HEK293 (cell line): ENCODE measurements at regions not wholly inside any gene's neighbourhood (a gene's known extent, or its start where the extent isn't known, plus 50 kb on each side); places are given as distances from the start of the nearest gene placed in this dataset.

Experiments used
- CTCF ChIA-PET: fragments of 350-600 bp; formaldehyde crosslinking; extraction: SDS; loops from one replicate; lab custom pipeline; 2021; ENCODE audit warnings: antibody characterized with exemption; lab: Yijun Ruan, JAX
- POLR2A ChIA-PET: fragments of 300-600 bp; formaldehyde crosslinking; extraction: SDS; loops from one replicate; lab custom pipeline; 2020; ENCODE audit warnings: antibody characterized with exemption, inconsistent platforms; lab: Yijun Ruan, JAX
- H3K27ac ChIP-seq: fragments of 200-500 bp; sonication (Bioruptor generic); 2 replicates; pipeline ENCODE4 v1.5.1; 2014; ENCODE audit warnings: low read depth, low read length, control low read depth, inconsistent platforms; ENCODE audit errors: extremely low read depth
- H3K36me3 ChIP-seq, 2 experiments: fragments of 200-500 bp in 1 of 2; sonication (Bioruptor generic) in 1 of 2; 1 replicate in 1 of 2; 2 replicates in 1 of 2; pipeline ENCODE4 v1.5.1; 2014 to 2017; ENCODE audit warnings: inconsistent platforms in 2 of 2, low read length in 2 of 2; ENCODE audit not compliant: control insufficient read depth in 2 of 2, insufficient read depth in 1 of 2
- H3K4me1 ChIP-seq: fragments of 200-500 bp; sonication (Bioruptor generic); 2 replicates; pipeline ENCODE4 v1.5.1; 2014; ENCODE audit warnings: mild to moderate bottlenecking, low read length, inconsistent platforms; ENCODE audit not compliant: control insufficient read depth, insufficient read depth
- H3K4me3 ChIP-seq: 2 replicates; pipeline ENCODE4 v1.5.1; 2011; ENCODE audit warnings: low read depth, mild to moderate bottlenecking, control low read depth, low read length, moderate library complexity
- H3K9me3 ChIP-seq: fragments of 200-500 bp; sonication (Bioruptor generic); 2 replicates; pipeline ENCODE4 v1.5.1; 2014; ENCODE audit warnings: low read depth, low read length, inconsistent platforms; ENCODE audit not compliant: control insufficient read depth, insufficient read depth
- EGR2 ChIP-seq: fragments of 450-650 bp; formaldehyde crosslinking; IDR thresholded peaks from 2 replicates; pipeline ENCODE4 v1.5.1; 2016; ENCODE audit warnings: low read depth, missing biosample characterization, missing genetic modification characterization
- HOXD13 ChIP-seq: sonication (generic); formaldehyde crosslinking; IDR thresholded peaks from 2 replicates; pipeline ENCODE4 v1.8.0; 2022; ENCODE audit warnings: missing genetic modification reagents, borderline replicate concordance
- KLF8 ChIP-seq: fragments of 450-650 bp; formaldehyde crosslinking; IDR thresholded peaks from 2 replicates; pipeline ENCODE4 v1.5.1; 2016; ENCODE audit warnings: missing biosample characterization, missing genetic modification characterization
- PATZ1 ChIP-seq: fragments of 450-650 bp; formaldehyde crosslinking; IDR thresholded peaks from 2 replicates; pipeline ENCODE4 v1.5.1; 2016; ENCODE audit warnings: missing biosample characterization, missing genetic modification characterization
- SALL2 ChIP-seq: fragments of 450-650 bp; formaldehyde crosslinking; IDR thresholded peaks from 2 replicates; pipeline ENCODE4 v1.5.0; 2017; ENCODE audit warnings: missing biosample characterization, mild to moderate bottlenecking, missing genetic modification characterization, borderline replicate concordance
- SETDB1 ChIP-seq: IDR thresholded peaks from one replicate; pipeline ENCODE4 v1.6.1; 2017; ENCODE audit warnings: mild to moderate bottlenecking, low read length, moderate library complexity, mixed read lengths; ENCODE audit not compliant: insufficient read length
- SP3 ChIP-seq: fragments of 450-650 bp; formaldehyde crosslinking; IDR thresholded peaks from 2 replicates; pipeline ENCODE4 v1.5.1; 2016; ENCODE audit warnings: missing biosample characterization, missing genetic modification characterization
- YY1 ChIP-seq: fragments of 450-650 bp; formaldehyde crosslinking; IDR thresholded peaks from 2 replicates; pipeline ENCODE4 v1.5.1; 2018; ENCODE audit warnings: missing biosample characterization, missing genetic modification characterization
- YY2 ChIP-seq: fragments of 450-650 bp; formaldehyde crosslinking; IDR thresholded peaks from 2 replicates; pipeline ENCODE4 v1.5.1; 2016; ENCODE audit warnings: missing biosample characterization, missing genetic modification characterization
- ZBTB1 ChIP-seq: fragments of 450-650 bp; formaldehyde crosslinking; IDR thresholded peaks from 2 replicates; pipeline ENCODE4 v1.5.1; 2016; ENCODE audit warnings: missing biosample characterization, missing genetic modification characterization
- ZBTB48 ChIP-seq: fragments of 450-650 bp; formaldehyde crosslinking; IDR thresholded peaks from 2 replicates; pipeline ENCODE4 v1.5.1; 2016; ENCODE audit warnings: missing biosample characterization, missing genetic modification characterization
- ZBTB7A ChIP-seq: fragments of 450-650 bp; formaldehyde crosslinking; IDR thresholded peaks from 2 replicates; pipeline ENCODE4 v1.5.1; 2016; ENCODE audit warnings: low read depth, missing biosample characterization, missing genetic modification characterization
- ZFP69B ChIP-seq: fragments of 450-650 bp; formaldehyde crosslinking; IDR thresholded peaks from 2 replicates; pipeline ENCODE4 v1.5.1; 2016; ENCODE audit warnings: missing biosample characterization, missing genetic modification characterization
- ZNF157 ChIP-seq: fragments of 450-650 bp; formaldehyde crosslinking; IDR thresholded peaks from 2 replicates; pipeline ENCODE4 v1.5.1; 2016; ENCODE audit warnings: missing biosample characterization, missing genetic modification characterization
- ZNF266 ChIP-seq: fragments of 450-650 bp; formaldehyde crosslinking; IDR thresholded peaks from 2 replicates; pipeline ENCODE4 v1.5.1; 2016; ENCODE audit warnings: missing biosample characterization, missing genetic modification characterization, low read depth
- ZNF292 ChIP-seq: fragments of 450-650 bp; formaldehyde crosslinking; IDR thresholded peaks from 2 replicates; pipeline ENCODE4 v1.5.1; 2016; ENCODE audit warnings: low read depth, missing biosample characterization, missing genetic modification characterization, borderline replicate concordance
- ZNF311 ChIP-seq: fragments of 450-650 bp; formaldehyde crosslinking; IDR thresholded peaks from 2 replicates; pipeline ENCODE4 v1.5.1; 2017; ENCODE audit warnings: missing biosample characterization, missing genetic modification characterization, borderline replicate concordance
- ZNF350 ChIP-seq: fragments of 450-650 bp; formaldehyde crosslinking; IDR thresholded peaks from 2 replicates; pipeline ENCODE4 v1.5.0; 2017; ENCODE audit warnings: missing biosample characterization, mild to moderate bottlenecking, missing genetic modification characterization
- ZNF426 ChIP-seq: fragments of 450-650 bp; formaldehyde crosslinking; IDR thresholded peaks from 2 replicates; pipeline ENCODE4 v1.5.1; 2017; ENCODE audit warnings: missing biosample characterization, missing genetic modification characterization, mild to moderate bottlenecking, inconsistent platforms, moderate library complexity
- ZNF514 ChIP-seq: fragments of 450-650 bp; formaldehyde crosslinking; IDR thresholded peaks from 2 replicates; pipeline ENCODE4 v1.5.1; 2016; ENCODE audit warnings: missing biosample characterization, missing genetic modification characterization
- ZNF518A ChIP-seq: fragments of 450-650 bp; formaldehyde crosslinking; conservative IDR thresholded peaks from 2 replicates; pipeline ENCODE4 v1.5.1; 2016; ENCODE audit warnings: low read depth, missing biosample characterization, missing genetic modification characterization
- ZNF530 ChIP-seq: fragments of 450-650 bp; formaldehyde crosslinking; IDR thresholded peaks from 2 replicates; pipeline ENCODE4 v1.5.1; 2016; ENCODE audit warnings: low read depth, missing biosample characterization, missing genetic modification characterization
- ZNF585B ChIP-seq: fragments of 450-650 bp; formaldehyde crosslinking; IDR thresholded peaks from 2 replicates; pipeline ENCODE4 v1.5.1; 2016; ENCODE audit warnings: missing biosample characterization, missing genetic modification characterization
- TF ChIP-seq, protein P1 (sequence below): fragments of 450-650 bp; formaldehyde crosslinking; IDR thresholded peaks from 2 replicates; pipeline ENCODE4 v1.5.1; 2016; ENCODE audit warnings: missing biosample characterization, missing genetic modification characterization, borderline replicate concordance
- TF ChIP-seq, protein P2 (sequence below): fragments of 450-650 bp; formaldehyde crosslinking; IDR thresholded peaks from 2 replicates; pipeline ENCODE4 v1.5.1; 2016; ENCODE audit warnings: missing biosample characterization, missing genetic modification characterization, low read depth

GRCh38 chr11:11701070-11701469, 79.3 kb upstream of the GALNT18 start (continued):
- TF ChIP-seq ZNF518A (tag by site-specific recombination) (no peak), ZNF157 (tag by site-specific recombination) (no peak), EGR2 (no peak), SP3 (no peak), ZNF311 (tag by site-specific recombination) (no peak), ZNF350 (tag by site-specific recombination) (no peak), SALL2 (no peak), ZBTB1 (tag by site-specific recombination) (no peak), ZNF585B (tag by site-specific recombination) (no peak), ZFP69B (tag by site-specific recombination) (no peak), ZBTB7A (no peak)

- POLR2A ChIA-PET, result no interaction called here
- Histone ChIP-seq H3K27ac (no peak overlapping the region), H3K9me3 (no peaks in the 10 kb centered on the region), H3K4me3 (no peak overlapping the region), H3K4me1 (no peaks in the 10 kb centered on the region), H3K36me3 (no peaks in the 10 kb centered on the region)
- CTCF ChIA-PET, result no interaction called here
- TF ChIP-seq, protein P1, sequence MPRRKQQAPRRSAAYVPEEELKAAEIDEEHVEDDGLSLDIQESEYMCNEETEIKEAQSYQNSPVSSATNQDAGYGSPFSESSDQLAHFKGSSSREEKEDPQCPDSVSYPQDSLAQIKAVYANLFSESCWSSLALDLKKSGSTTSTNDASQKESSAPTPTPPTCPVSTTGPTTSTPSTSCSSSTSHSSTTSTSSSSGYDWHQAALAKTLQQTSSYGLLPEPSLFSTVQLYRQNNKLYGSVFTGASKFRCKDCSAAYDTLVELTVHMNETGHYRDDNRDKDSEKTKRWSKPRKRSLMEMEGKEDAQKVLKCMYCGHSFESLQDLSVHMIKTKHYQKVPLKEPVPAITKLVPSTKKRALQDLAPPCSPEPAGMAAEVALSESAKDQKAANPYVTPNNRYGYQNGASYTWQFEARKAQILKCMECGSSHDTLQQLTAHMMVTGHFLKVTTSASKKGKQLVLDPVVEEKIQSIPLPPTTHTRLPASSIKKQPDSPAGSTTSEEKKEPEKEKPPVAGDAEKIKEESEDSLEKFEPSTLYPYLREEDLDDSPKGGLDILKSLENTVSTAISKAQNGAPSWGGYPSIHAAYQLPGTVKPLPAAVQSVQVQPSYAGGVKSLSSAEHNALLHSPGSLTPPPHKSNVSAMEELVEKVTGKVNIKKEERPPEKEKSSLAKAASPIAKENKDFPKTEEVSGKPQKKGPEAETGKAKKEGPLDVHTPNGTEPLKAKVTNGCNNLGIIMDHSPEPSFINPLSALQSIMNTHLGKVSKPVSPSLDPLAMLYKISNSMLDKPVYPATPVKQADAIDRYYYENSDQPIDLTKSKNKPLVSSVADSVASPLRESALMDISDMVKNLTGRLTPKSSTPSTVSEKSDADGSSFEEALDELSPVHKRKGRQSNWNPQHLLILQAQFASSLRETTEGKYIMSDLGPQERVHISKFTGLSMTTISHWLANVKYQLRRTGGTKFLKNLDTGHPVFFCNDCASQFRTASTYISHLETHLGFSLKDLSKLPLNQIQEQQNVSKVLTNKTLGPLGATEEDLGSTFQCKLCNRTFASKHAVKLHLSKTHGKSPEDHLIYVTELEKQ (tag by site-specific recombination), result no peak
- TF ChIP-seq YY2, result no peak
- TF ChIP-seq HOXD13 (CRISPR knock-in tag), result no peak
- no peak for TF ChIP-seq SETDB1
- no peak for TF ChIP-seq YY1 (tag by site-specific recombination)
- TF ChIP-seq ZNF292, result no peak
- TF ChIP-seq ZNF426 (tag by site-specific recombination), result no peak
- no peak for TF ChIP-seq ZNF266 (tag by site-specific recombination)
- no peak for TF ChIP-seq KLF8
- no peak for TF ChIP-seq ZNF514 (tag by site-specific recombination)
- no peak for TF ChIP-seq PATZ1 (tag by site-specific recombination)
- TF ChIP-seq, protein P2, sequence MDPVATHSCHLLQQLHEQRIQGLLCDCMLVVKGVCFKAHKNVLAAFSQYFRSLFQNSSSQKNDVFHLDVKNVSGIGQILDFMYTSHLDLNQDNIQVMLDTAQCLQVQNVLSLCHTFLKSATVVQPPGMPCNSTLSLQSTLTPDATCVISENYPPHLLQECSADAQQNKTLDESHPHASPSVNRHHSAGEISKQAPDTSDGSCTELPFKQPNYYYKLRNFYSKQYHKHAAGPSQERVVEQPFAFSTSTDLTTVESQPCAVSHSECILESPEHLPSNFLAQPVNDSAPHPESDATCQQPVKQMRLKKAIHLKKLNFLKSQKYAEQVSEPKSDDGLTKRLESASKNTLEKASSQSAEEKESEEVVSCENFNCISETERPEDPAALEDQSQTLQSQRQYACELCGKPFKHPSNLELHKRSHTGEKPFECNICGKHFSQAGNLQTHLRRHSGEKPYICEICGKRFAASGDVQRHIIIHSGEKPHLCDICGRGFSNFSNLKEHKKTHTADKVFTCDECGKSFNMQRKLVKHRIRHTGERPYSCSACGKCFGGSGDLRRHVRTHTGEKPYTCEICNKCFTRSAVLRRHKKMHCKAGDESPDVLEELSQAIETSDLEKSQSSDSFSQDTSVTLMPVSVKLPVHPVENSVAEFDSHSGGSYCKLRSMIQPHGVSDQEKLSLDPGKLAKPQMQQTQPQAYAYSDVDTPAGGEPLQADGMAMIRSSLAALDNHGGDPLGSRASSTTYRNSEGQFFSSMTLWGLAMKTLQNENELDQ (tag by site-specific recombination), result no peak
- TF ChIP-seq ZNF530 (tag by site-specific recombination), result no peak
- TF ChIP-seq ZBTB48 (tag by site-specific recombination), result no peak
- TF ChIP-seq SP3, result no peak
Measured at GRCh38 chr11:11697796-11698195, 76.0 kb upstream of the GALNT18 start.
